GM20000 (cell line): ENCODE measurements at regions not wholly inside any gene's neighbourhood (a gene's known extent, or its start where the extent isn't known, plus 50 kb on each side); places are given as distances from the start of the nearest gene placed in this dataset.

ENCODE experiments used
- DNase-seq: peaks from one replicate; pipeline ENCODE4 v3.0.0; 2012; ENCODE audit warnings: low spot score
- TF ChIP-seq, protein P1 (sequence below): IDR thresholded peaks from 2 replicates; pipeline ENCODE4 v1.5.1; 2012; ENCODE audit warnings: mild to moderate bottlenecking, control low read depth; ENCODE audit errors: extremely low read depth, missing control alignments

DNA sequence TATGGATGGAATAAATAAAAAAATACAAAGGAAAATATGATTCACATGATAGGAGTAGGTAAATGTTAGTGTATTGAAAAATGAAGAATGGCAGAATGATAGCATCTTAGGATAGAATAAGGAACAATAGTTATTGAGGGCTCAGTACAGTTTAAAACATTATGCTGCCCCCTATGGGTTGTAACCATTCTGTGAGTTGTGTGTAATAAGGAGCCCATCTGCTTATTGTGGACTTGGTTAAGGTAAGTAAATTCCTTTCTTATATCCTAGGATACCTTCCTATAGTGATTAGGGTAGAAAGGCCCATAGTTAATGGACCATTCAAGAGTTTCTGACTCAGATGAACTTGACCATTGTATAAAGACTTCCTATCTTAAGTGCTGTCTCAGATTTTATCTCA is 195.8 kb downstream of the PDHA2 start:
- TF ChIP-seq, protein P1, sequence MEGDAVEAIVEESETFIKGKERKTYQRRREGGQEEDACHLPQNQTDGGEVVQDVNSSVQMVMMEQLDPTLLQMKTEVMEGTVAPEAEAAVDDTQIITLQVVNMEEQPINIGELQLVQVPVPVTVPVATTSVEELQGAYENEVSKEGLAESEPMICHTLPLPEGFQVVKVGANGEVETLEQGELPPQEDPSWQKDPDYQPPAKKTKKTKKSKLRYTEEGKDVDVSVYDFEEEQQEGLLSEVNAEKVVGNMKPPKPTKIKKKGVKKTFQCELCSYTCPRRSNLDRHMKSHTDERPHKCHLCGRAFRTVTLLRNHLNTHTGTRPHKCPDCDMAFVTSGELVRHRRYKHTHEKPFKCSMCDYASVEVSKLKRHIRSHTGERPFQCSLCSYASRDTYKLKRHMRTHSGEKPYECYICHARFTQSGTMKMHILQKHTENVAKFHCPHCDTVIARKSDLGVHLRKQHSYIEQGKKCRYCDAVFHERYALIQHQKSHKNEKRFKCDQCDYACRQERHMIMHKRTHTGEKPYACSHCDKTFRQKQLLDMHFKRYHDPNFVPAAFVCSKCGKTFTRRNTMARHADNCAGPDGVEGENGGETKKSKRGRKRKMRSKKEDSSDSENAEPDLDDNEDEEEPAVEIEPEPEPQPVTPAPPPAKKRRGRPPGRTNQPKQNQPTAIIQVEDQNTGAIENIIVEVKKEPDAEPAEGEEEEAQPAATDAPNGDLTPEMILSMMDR: no peak
- DNase-seq: no peak

- DNase-seq: no peak
- TF ChIP-seq, protein P1: no peak
Measured at GRCh38 chr4:96036781-96037180, 196.9 kb downstream of the PDHA2 start.

- no peak for DNase-seq
- TF ChIP-seq, protein P1: no peak
Measured at GRCh38 chr4:96037705-96038104, 197.8 kb downstream of the PDHA2 start.

GRCh38 chr4:96039217-96039616 is 199.3 kb downstream of the PDHA2 start:
- no peak for DNase-seq
- TF ChIP-seq, protein P1: no peak

DNA sequence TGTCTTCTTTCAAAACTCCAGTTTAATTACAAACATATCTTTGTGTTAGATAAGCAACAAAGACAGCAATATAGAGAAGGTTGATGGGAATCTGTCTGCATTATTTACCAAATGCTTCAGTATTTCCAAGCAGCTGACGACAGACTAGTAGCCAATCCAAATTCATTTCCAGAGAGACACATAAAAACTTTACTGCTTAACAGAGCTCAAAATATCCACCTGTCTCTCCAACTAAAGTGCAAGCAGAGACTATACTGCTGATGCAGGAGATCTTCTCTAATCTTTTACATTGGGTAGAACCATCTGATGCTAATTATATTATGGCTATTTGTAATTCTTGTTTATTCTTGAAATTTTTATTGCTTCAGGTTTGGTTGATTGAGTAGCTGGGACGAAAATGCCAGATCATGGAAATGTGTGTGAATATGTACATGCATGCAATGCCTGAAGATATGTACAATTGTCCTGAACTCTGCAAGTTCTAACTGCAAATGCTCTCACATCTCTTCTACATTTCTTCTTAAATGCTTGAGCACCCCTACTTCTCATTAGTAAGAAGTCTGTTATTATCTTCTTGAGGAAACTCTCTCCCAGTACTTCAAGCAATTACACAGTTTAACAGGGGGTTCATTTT is 200.0 kb downstream of the PDHA2 start:
- DNase-seq: no peak
- TF ChIP-seq, protein P1: no peak

- TF ChIP-seq, protein P1: no peak
- no peak for DNase-seq
Measured at GRCh38 chr4:96044971-96045370, 205.1 kb downstream of the PDHA2 start.

GRCh38 chr4:96052827-96053226 is 212.9 kb downstream of the PDHA2 start:
- TF ChIP-seq, protein P1: no peak
- DNase-seq: no peak
